Activated CD4-positive, alpha-beta T cell treated with anti-CD3 and anti-CD28 coated beads, Interleukin-2, amount 10 ng/mL, durations not matched to agents 7 days and 5 days (primary cell): ENCODE measurements at regions not wholly inside any gene's neighbourhood (a gene's known extent, or its start where the extent isn't known, plus 50 kb on each side); places are given as distances from the start of the nearest gene placed in this dataset.

Experiments used
- CTCF ChIA-PET: fragments of 350-600 bp; sonication (Branson Sonifier 250); formaldehyde crosslinking; loops from one replicate; lab custom pipeline; 2021; ENCODE audit warnings: antibody characterized with exemption; lab: Charles Lee
- POLR2A ChIA-PET: fragments of 350-600 bp; sonication (Branson Sonifier 250); formaldehyde crosslinking; loops from one replicate; lab custom pipeline; 2021; ENCODE audit warnings: antibody characterized with exemption; lab: Charles Lee
- DNase-seq: peaks from one replicate; pipeline ENCODE4 v3.0.0-alpha.2; 2020
- H3K27ac Mint-ChIP-seq: one replicate; pipeline ENCODE4 v1.8.0; 2021; ENCODE audit warnings: mild to moderate bottlenecking, moderate library complexity, mixed read lengths
- H3K27me3 Mint-ChIP-seq: one replicate; pipeline ENCODE4 v1.8.0; 2021; ENCODE audit warnings: mixed read lengths
- H3K36me3 Mint-ChIP-seq: one replicate; pipeline ENCODE4 v1.8.0; 2021; ENCODE audit warnings: low read depth, mixed read lengths
- H3K4me1 Mint-ChIP-seq: one replicate; pipeline ENCODE4 v1.8.0; 2021; ENCODE audit warnings: mixed read lengths
- H3K4me3 Mint-ChIP-seq: one replicate; pipeline ENCODE4 v1.8.0; 2021; ENCODE audit warnings: mild to moderate bottlenecking, moderate library complexity, mixed read lengths
- H3K9me3 Mint-ChIP-seq: one replicate; pipeline ENCODE4 v1.8.0; 2021; ENCODE audit warnings: mixed read lengths

DNA sequence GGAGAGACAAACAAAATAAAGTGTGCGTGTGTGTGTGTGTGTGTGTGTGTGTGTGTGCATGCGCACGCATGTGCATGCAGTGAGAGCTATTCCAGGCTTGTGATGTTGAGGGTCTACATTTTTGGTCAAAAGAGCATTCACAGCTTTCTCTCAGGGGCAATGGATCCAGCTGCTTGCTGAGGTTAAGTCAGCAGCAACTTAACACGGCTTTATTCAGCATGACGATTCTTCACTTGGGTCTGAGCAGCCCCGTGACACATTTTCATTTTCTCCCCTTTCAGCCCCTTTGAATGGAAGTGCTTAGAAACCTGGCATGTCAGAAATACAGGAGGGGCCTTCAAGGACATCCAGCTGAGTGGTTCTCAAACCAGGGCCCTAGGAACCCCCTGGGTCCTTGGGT is 66.4 kb upstream of the MED9 start:
- Mint-ChIP-seq H3K27ac (no peak overlapping the region), H3K4me3 (no peak overlapping the region), H3K27me3 (peaks cover 4% of the 10 kb centered on the region), H3K4me1 (peaks cover 33% of the 10 kb centered on the region), H3K36me3 (peaks cover 6% of the 10 kb centered on the region), H3K9me3 (no peaks in the 10 kb centered on the region)
- ChIA-PET CTCF (interaction anchor here (0.9 kb wide), 1 partner anchor 87 kb away, joined by 3 read pairs; no protein-coding TSS in a partner anchor), POLR2A (no interaction called here)
- DNase-seq = no peak

DNA sequence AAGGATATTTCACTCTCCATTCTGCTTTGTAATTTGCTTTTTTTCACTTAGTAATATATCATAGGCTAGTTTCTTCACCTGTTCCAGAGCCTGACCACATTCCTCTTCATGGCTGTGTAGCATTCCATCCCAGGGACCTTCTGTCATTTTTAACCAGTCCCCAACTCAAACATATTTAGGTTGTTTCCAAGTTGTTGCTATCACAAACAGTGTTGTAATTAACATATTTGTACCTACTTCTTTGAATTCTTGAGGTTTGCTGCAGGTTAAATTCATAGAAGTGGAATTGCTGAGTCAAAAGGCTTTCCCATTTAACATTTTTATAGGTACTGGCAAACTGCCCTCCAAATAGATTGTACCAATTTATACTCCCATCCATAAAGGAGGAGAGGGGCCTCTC is 65.1 kb upstream of the MED9 start:
- no peak overlapping the region for H3K4me3 Mint-ChIP-seq
- no peak overlapping the region for H3K27ac Mint-ChIP-seq
- peaks cover 4% of the 10 kb centered on the region for H3K27me3 Mint-ChIP-seq
- peaks cover 6% of the 10 kb centered on the region for H3K9me3 Mint-ChIP-seq
- ChIA-PET POLR2A (no interaction called here), CTCF (interaction anchor here (1.5 kb wide), 1 partner anchor 56 kb away, joined by 4 read pairs; no protein-coding TSS in a partner anchor)
- H3K36me3 Mint-ChIP-seq = peaks cover 11% of the 10 kb centered on the region
- DNase-seq = no peak
- H3K4me1 Mint-ChIP-seq = peaks cover 38% of the 10 kb centered on the region

DNA sequence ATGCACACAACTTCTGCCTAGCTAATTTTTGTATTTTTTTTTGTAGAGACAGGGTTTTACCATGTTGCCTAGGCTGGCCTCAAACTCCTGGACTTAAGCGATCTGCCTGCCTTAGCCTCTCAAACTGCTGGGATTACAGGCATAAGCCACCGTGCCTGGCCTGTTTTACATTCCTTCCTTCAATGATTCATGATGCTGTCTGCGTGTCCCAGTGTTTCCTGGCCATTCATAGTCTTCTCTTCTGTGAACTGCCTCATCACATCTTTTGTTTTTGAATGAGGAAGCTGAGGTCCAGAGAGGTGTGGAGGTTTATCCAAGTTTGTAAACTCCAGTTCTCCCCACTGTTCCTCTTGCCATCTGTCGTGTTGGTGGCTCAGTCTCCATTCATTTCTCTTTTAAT is 64.5 kb upstream of the MED9 start:
- Mint-ChIP-seq H3K4me3 (no peak overlapping the region), H3K36me3 (peaks cover 14% of the 10 kb centered on the region), H3K27me3 (peaks cover 4% of the 10 kb centered on the region), H3K27ac (peak overlapping the region; percentile 21), H3K4me1 (peaks cover 40% of the 10 kb centered on the region), H3K9me3 (peaks cover 7% of the 10 kb centered on the region)
- DNase-seq = no peak
- POLR2A ChIA-PET = no interaction called here
- CTCF ChIA-PET = interaction anchor here (0.9 to 1.5 kb wide), 3 partner anchors 12 to 56 kb away, joined by 4 to 5 read pairs (median 4); no protein-coding TSS in a partner anchor

DNA sequence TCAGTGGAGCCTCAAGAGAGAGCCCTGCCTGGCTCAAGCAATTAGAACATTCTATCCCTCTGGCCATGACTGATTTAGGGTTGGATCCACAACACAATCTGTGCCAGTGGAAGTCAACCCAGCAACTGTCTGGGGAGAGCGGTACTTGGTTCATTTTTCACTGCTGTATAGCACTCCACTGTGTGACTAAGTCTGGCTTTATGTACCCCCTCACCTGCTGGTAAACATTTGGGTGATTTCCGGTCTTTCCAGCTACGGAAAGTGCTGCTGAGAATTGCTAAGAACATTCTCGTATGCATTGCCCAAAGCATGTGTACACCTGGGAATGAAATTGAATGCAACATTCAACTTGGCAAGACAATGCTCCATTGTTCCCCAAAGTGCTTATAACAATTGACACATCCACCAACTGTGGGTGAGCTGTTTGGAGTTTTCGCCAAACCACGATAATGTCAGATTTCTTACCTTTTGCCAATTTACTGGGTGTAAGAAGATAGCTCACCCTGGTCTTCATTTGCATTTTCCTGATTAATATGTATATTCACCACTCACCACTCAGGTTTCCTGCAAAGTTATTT is 63.5 kb upstream of the MED9 start:
- Mint-ChIP-seq H3K4me3 (no peak overlapping the region), H3K27ac (no peak overlapping the region), H3K27me3 (peaks cover 4% of the 10 kb centered on the region), H3K36me3 (peaks cover 14% of the 10 kb centered on the region), H3K9me3 (peaks cover 7% of the 10 kb centered on the region), H3K4me1 (peaks cover 40% of the 10 kb centered on the region)
- ChIA-PET POLR2A (no interaction called here), CTCF (interaction anchor here (1.2 to 1.9 kb wide), 3 partner anchors 8 to 21 kb away, joined by 3 to 9 read pairs (median 5); no protein-coding TSS in a partner anchor)
- DNase-seq = no peak

DNA sequence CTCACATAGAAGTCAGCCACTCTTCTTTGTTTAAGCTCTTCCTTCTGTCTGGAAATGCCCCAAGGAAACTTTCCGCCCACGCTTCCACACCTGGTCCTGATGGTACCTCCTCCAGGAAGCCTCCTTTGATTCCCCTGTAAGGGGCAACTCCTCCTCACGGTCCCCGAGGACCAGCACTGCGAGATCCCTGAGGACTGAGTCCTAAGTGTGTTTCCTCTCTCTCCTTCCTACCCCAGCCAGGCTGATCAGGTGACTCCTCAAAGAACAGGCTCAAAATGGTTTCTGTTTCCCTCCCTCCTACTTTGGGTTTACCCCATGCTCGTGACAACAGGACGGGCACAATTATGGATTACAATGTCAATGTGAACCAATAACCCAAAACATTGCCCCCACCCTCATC is 63.0 kb upstream of the MED9 start:
- peaks cover 38% of the 10 kb centered on the region for H3K4me1 Mint-ChIP-seq
- ChIA-PET CTCF (interaction anchor here (1.2 to 1.9 kb wide), 3 partner anchors 9 to 22 kb away, joined by 3 to 9 read pairs (median 5); no protein-coding TSS in a partner anchor), POLR2A (no interaction called here)
- DNase-seq = no peak
- H3K27ac Mint-ChIP-seq = no peak overlapping the region
- H3K36me3 Mint-ChIP-seq = peaks cover 14% of the 10 kb centered on the region
- no peak overlapping the region for H3K4me3 Mint-ChIP-seq
- peaks cover 4% of the 10 kb centered on the region for H3K27me3 Mint-ChIP-seq
- H3K9me3 Mint-ChIP-seq = peaks cover 7% of the 10 kb centered on the region

DNA sequence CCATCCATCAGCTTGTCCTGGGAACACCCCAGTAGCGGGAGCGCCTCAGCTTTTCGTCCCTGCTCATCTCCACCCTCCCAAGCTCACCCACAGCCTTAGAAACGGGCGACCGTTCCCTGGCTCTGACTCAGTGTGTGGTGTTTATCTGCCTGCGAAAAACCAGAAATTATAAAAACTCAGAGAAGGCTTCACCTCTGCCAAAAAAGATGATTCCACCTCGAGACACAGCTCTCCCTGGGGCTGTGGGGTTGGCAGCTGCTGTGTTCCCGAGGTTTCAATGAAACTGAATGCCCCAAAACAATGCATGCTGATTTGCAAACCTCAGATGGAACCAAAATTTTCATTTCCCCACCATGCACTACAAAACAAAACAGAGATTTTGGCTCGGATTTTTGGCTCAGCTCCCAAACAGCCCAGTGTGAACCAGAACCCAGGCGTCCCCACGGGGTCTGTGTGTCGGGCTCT is 62.4 kb upstream of the MED9 start:
- no peak overlapping the region for H3K4me3 Mint-ChIP-seq
- H3K36me3 Mint-ChIP-seq = peaks cover 14% of the 10 kb centered on the region
- POLR2A ChIA-PET = no interaction called here
- peaks cover 4% of the 10 kb centered on the region for H3K27me3 Mint-ChIP-seq
- DNase-seq = no peak
- peaks cover 37% of the 10 kb centered on the region for H3K4me1 Mint-ChIP-seq
- H3K27ac Mint-ChIP-seq = no peak overlapping the region
- CTCF ChIA-PET = interaction anchor here (1.2 to 1.9 kb wide), 2 partner anchors 10 to 22 kb away, joined by 3 to 9 read pairs; no protein-coding TSS in a partner anchor
- peaks cover 7% of the 10 kb centered on the region for H3K9me3 Mint-ChIP-seq

DNA sequence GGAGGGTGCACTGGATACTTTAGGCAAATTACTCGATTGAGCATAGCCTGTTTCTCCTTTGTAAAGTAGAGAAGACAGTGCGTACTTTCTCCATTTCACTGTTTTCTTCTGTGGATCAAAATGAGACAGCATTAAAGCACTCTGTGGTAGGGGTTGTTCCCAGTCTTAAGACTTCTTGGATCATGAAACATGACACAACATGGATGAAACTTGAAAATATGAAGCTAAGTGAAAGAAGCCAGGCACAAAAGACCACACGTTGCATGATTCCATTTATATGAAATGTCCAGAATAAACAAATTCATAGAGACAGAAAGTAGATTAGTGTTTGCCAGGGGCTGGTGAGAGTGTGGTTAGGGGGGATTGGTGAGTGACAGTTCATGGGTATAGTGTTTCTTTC is 61.8 kb upstream of the MED9 start:
- Mint-ChIP-seq H3K27ac (no peak overlapping the region), H3K4me1 (peaks cover 37% of the 10 kb centered on the region), H3K9me3 (peaks cover 7% of the 10 kb centered on the region), H3K4me3 (no peak overlapping the region), H3K27me3 (peaks cover 3% of the 10 kb centered on the region), H3K36me3 (peaks cover 14% of the 10 kb centered on the region)
- ChIA-PET CTCF (interaction anchor here (1.9 kb wide), 1 partner anchor 23 kb away, joined by 9 read pairs; no protein-coding TSS in a partner anchor), POLR2A (no interaction called here)
- DNase-seq = no peak

DNA sequence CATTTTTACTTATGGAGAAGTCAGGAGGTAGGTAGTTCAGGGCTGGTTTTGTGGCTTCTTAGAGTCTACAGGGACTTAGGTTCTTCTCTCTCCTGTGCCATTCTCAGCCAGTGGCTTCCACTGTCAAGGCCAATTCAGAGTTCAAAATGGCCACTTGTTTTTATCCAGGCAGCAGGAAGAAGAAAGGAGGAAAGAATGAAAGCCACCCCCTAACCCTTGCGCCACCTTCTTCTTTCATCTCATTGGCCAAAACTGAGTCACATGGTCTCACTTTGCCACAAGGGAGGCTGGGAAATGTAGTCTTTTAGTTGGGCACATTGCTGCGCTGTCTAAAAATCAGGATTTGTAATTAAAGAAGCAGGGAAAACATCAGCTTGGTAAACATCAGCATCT is 60.8 kb upstream of the MED9 start:
- Mint-ChIP-seq H3K9me3 (peaks cover 7% of the 10 kb centered on the region), H3K4me1 (peaks cover 37% of the 10 kb centered on the region), H3K4me3 (no peak overlapping the region), H3K36me3 (peaks cover 14% of the 10 kb centered on the region), H3K27ac (peak overlapping the region; percentile 88), H3K27me3 (no peaks in the 10 kb centered on the region)
- ChIA-PET CTCF (interaction anchor here (1.0 to 1.6 kb wide), 2 partner anchors 19 to 34 kb away, joined by 3 to 4 read pairs; no protein-coding TSS in a partner anchor), POLR2A (no interaction called here)
- peak; percentile 46 for DNase-seq

DNA sequence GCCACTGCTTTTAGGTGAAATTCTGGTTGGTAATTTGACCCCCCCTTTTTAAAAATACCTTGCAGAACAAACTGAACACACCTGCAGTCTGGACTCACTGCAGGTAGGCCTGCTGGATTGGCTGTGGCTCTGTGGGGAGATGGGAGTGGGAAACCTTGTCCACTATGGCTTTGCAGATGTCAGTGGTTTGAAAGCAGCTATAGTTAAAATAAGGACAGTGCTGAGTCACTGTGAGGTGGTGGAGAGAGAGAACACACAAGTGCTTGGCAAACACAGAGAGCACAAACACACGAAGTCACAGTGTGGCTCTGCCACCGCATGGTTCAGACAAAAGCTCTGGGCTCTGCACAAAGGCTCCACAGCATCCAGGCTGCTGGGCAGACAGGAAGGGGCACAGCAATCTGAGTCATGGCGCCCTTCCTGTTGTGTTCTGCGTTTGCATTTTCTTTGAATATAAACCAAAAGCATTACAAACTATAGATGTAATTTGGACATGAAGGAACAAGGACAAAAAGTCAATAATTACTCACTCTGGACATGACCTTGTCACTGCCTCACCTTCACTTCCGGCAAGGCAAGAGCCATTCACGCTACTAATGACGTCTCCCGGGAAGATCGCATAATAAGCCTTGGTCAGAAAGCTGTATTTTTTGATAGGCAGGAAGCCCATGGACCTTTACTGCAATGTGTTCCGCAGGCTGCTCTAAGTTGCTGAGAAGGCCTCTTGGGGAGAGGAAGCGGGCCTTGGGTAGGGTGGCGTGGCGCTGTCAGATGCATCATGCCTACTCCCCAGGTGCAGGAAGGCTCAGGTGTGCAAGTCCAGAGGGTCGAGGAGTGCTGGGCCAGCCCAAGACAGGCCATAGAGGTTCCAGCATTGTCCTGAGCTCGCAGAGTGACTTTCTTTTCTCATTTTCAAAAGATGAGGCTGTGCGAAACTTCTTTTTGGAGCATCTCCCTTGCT is 60.1 kb upstream of the MED9 start:
- peak; percentile 37 for DNase-seq
- Mint-ChIP-seq H3K27ac (peak overlapping the region; percentile 88), H3K4me1 (peaks cover 39% of the 10 kb centered on the region), H3K36me3 (peaks cover 14% of the 10 kb centered on the region), H3K27me3 (no peaks in the 10 kb centered on the region), H3K4me3 (no peak overlapping the region), H3K9me3 (peaks cover 7% of the 10 kb centered on the region)
- ChIA-PET POLR2A (interaction anchor here (0.9 kb wide), 1 partner anchor 25 kb away, joined by 3 read pairs; no protein-coding TSS in a partner anchor), CTCF (interaction anchor here (0.7 to 1.6 kb wide), 4 partner anchors 18 to 393 kb away, joined by 3 to 4 read pairs (median 3); no protein-coding TSS in a partner anchor)

DNA sequence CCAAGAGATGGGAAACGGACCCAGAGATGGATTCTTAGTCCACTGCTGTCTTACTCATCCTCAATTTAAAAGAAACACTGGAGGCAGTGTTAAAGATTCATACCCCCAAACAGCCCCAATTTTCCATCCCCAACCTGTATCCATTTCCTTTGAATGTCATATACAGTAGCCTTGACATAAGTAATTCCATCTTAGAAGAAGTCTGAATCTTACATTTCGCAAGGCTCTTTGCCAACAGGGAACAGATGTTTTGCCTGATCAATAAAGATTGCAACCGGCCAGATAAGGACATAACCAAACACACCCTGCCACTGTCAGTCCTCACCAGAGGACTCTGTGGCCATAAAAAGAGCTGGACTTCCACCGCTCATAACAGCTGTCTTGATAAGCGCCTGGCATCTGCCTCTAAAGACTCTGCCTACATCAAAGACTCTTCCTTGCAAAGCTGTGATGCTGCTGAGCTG is 59.0 kb upstream of the MED9 start:
- peaks cover 14% of the 10 kb centered on the region for H3K36me3 Mint-ChIP-seq
- no peak for DNase-seq
- H3K9me3 Mint-ChIP-seq = peaks cover 7% of the 10 kb centered on the region
- H3K4me3 Mint-ChIP-seq = no peak overlapping the region
- H3K27ac Mint-ChIP-seq = no peak overlapping the region
- H3K4me1 Mint-ChIP-seq = peaks cover 33% of the 10 kb centered on the region
- POLR2A ChIA-PET = no interaction called here
- H3K27me3 Mint-ChIP-seq = no peaks in the 10 kb centered on the region
- CTCF ChIA-PET = interaction anchor here (0.6 to 1.6 kb wide), 3 partner anchors 36 to 392 kb away, joined by 3 to 4 read pairs (median 4); no protein-coding TSS in a partner anchor

DNA sequence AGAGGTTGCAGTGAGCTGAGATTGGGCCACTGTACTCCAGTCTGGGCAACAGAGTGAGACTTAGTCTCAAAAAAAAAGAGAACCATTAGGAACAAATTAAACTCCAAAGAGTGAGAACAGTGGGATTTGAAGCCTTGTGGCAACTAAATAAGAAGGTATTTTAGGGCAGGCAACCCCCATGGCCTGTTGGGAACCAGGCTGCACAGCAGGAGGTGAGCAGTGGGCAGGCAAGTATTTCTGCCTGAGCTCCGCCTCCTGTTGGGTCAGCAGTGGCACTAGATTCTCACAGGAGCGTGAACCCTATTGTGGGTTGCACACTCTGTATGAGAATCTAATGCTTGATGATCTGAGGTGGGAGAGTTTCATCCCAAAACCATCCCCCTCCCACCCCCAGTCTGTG is 57.6 kb upstream of the MED9 start:
- POLR2A ChIA-PET = no interaction called here
- H3K36me3 Mint-ChIP-seq = peaks cover 14% of the 10 kb centered on the region
- no peaks in the 10 kb centered on the region for H3K27me3 Mint-ChIP-seq
- peaks cover 7% of the 10 kb centered on the region for H3K9me3 Mint-ChIP-seq
- H3K4me1 Mint-ChIP-seq = peaks cover 33% of the 10 kb centered on the region
- CTCF ChIA-PET = no interaction called here
- DNase-seq = no peak
- H3K27ac Mint-ChIP-seq = no peak overlapping the region
- H3K4me3 Mint-ChIP-seq = no peak overlapping the region

DNA sequence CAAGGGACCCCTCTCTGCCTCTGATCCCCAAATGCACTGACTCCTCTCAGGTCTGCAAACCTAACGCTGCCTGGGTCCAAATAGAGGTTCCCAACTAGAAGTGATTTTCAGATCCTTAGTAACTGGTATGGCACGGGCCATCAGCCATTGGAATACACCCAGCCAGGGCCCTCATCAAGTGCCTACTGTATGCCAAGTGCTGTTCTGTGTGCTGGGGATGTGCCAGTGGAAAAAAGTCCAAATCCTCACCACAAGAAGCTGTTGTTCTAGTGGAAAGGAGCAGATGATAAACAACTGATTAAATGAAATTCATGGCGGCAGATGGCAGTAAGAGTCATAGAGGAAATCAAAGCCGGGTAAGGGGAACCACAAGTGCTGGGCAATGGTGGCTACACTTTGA is 57.2 kb upstream of the MED9 start:
- ChIA-PET POLR2A (no interaction called here), CTCF (no interaction called here)
- Mint-ChIP-seq H3K9me3 (peaks cover 11% of the 10 kb centered on the region), H3K36me3 (peaks cover 14% of the 10 kb centered on the region), H3K27me3 (no peaks in the 10 kb centered on the region), H3K4me3 (no peak overlapping the region), H3K27ac (no peak overlapping the region), H3K4me1 (peaks cover 33% of the 10 kb centered on the region)
- no peak for DNase-seq
